Liver (tissue), 8 donors: ENCODE measurements at regions not wholly inside any gene's neighbourhood (a gene's known extent, or its start where the extent isn't known, plus 50 kb on each side); places are given as distances from the start of the nearest gene placed in this dataset.

Experiments used
- DNase-seq: peaks from one replicate; pipeline ENCODE4 v3.0.0-alpha.2; 2017; ENCODE audit warnings: low spot score
- H3K27ac ChIP-seq, 2 donors: one replicate each; pipeline ENCODE4 v1.7.0; 2013; ENCODE audit warnings: inconsistent platforms in 2 of 2, low read length in 2 of 2, control low read depth in 1 of 2, low read depth in 1 of 2, mild to moderate bottlenecking in 1 of 2
- H3K27me3 ChIP-seq, 4 donors: one replicate each; pipeline versions ENCODE4 v1.6.1 to v1.7.0; 2013; ENCODE audit warnings: low read length in 3 of 4, inconsistent platforms in 1 of 4, mild to moderate bottlenecking in 1 of 4, moderate library complexity in 1 of 4; ENCODE audit not compliant: control insufficient read depth in 4 of 4, insufficient read depth in 4 of 4
- H3K36me3 ChIP-seq, 4 donors: one replicate each; pipeline versions ENCODE4 v1.6.1 to v1.7.0; 2013; ENCODE audit warnings: low read length in 3 of 4, mild to moderate bottlenecking in 3 of 4, low read depth in 1 of 4, moderate library complexity in 1 of 4; ENCODE audit not compliant: control insufficient read depth in 4 of 4, insufficient read depth in 3 of 4
- H3K4me1 ChIP-seq, 4 donors: one replicate each; pipeline versions ENCODE4 v1.6.1 to v1.7.0; 2013; ENCODE audit warnings: low read length in 3 of 4, mild to moderate bottlenecking in 3 of 4, moderate library complexity in 1 of 4; ENCODE audit not compliant: control insufficient read depth in 4 of 4, insufficient read depth in 4 of 4
- H3K4me3 ChIP-seq, 3 donors: one replicate each; pipeline versions ENCODE4 v1.6.1 to v1.7.0; 2013; ENCODE audit warnings: low read length in 3 of 3, control low read depth in 1 of 3, low read depth in 1 of 3, mild to moderate bottlenecking in 1 of 3
- H3K9ac ChIP-seq, 2 donors: one replicate each; pipeline ENCODE4 v1.7.0; 2013; ENCODE audit warnings: low read length in 2 of 2, mild to moderate bottlenecking in 2 of 2, moderate library complexity in 2 of 2, control low read depth in 1 of 2, low read depth in 1 of 2
- H3K9me3 ChIP-seq, 4 donors: one replicate each; pipeline versions ENCODE4 v1.6.1 to v1.7.0; 2013; ENCODE audit warnings: low read length in 3 of 4; ENCODE audit not compliant: control insufficient read depth in 4 of 4
- FOXA1 ChIP-seq: IDR thresholded peaks from 2 replicates; pipeline ENCODE4 v1.6.1; 2016; ENCODE audit warnings: antibody characterized with exemption
- FOXA2 ChIP-seq: IDR thresholded peaks from 2 replicates; pipeline ENCODE4 v1.6.1; 2016; ENCODE audit warnings: antibody characterized with exemption
- HNF4A ChIP-seq, 2 donors: conservative IDR thresholded peaks; 2 replicates each; pipeline ENCODE4 v1.6.1; 2016; ENCODE audit warnings: antibody characterized with exemption in 2 of 2, mild to moderate bottlenecking in 2 of 2
- TAF1 ChIP-seq: conservative IDR thresholded peaks from 2 replicates; pipeline ENCODE4 v1.6.1; 2016; ENCODE audit warnings: antibody characterized with exemption, mild to moderate bottlenecking
- WGBS: extraction: QIAGEN DNeasy Blood & Tissue Kit; methylation state at CpG from one replicate; pipeline ENCODE4 v1.1.7; 2013; 5-methylcytosine and 5-hydroxymethylcytosine counted together
- TF ChIP-seq, protein P1 (sequence below): fragments of 150-350 bp; IDR thresholded peaks from 2 replicates; pipeline ENCODE4 v1.5.1; 2017; ENCODE audit warnings: improper control_type of control experiment, low read depth, low read length; ENCODE audit not compliant: missing input control
- TF ChIP-seq, protein P2 (sequence below): IDR thresholded peaks from 2 replicates; pipeline ENCODE4 v1.6.1; 2016; ENCODE audit warnings: antibody characterized with exemption
- TF ChIP-seq, protein P3 (sequence below): IDR thresholded peaks from 2 replicates; pipeline ENCODE4 v1.6.1; 2016; ENCODE audit warnings: antibody characterized with exemption
- TF ChIP-seq, protein P4 (sequence below): IDR thresholded peaks from 2 replicates; pipeline ENCODE4 v1.6.1; 2016; ENCODE audit warnings: antibody characterized with exemption, mild to moderate bottlenecking
- donor health status: healthy.
- donor health status: healthy.
- donor health status: healthy.
- donor health status: healthy.
- donor health status: healthy.

DNA sequence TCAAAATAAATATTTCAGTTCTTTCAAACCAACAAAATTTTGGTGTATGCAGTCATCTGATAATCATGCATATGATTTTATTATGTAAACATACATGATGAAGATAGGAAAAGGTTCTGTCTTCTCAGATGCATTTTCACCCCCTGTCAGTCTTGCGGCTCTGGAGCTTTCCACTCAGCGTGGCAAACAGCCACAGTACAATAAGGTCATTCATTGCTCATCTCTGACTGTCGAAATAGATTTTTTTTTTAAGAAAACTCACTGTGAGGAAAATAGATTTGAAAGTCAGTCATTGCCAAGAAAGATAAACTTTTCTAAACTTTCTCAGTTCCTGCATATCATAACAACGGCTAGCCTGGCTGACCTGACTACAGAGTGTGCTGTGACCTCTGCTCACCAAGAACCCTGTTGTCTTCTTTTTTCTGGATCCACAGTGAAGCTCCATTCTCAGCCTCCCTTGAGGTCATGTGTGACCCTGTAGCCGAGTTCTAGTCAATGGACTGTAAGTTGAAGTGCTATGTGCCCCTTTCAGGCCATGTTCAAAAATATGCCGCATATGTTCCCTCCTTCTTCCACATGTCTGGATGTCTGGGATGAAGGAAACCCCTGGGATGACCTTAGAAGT lies 519.6 kb downstream of the KLF5 start:
- no peaks in the 10 kb centered on the region for H3K27me3 ChIP-seq
- no peaks in the 10 kb centered on the region for H3K36me3 ChIP-seq
- no peak for DNase-seq
- H3K27ac ChIP-seq = no peak overlapping the region
- H3K9me3 ChIP-seq = no peaks in the 10 kb centered on the region
- 62% methylated on average over 6 of the region's 6 CpGs for WGBS
- no peak overlapping the region for H3K4me3 ChIP-seq
- no peak overlapping the region for H3K9ac ChIP-seq
- TF ChIP-seq, protein P1, sequence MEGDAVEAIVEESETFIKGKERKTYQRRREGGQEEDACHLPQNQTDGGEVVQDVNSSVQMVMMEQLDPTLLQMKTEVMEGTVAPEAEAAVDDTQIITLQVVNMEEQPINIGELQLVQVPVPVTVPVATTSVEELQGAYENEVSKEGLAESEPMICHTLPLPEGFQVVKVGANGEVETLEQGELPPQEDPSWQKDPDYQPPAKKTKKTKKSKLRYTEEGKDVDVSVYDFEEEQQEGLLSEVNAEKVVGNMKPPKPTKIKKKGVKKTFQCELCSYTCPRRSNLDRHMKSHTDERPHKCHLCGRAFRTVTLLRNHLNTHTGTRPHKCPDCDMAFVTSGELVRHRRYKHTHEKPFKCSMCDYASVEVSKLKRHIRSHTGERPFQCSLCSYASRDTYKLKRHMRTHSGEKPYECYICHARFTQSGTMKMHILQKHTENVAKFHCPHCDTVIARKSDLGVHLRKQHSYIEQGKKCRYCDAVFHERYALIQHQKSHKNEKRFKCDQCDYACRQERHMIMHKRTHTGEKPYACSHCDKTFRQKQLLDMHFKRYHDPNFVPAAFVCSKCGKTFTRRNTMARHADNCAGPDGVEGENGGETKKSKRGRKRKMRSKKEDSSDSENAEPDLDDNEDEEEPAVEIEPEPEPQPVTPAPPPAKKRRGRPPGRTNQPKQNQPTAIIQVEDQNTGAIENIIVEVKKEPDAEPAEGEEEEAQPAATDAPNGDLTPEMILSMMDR = no peak
- TF ChIP-seq TAF1 = no peak
- TF ChIP-seq, protein P2, sequence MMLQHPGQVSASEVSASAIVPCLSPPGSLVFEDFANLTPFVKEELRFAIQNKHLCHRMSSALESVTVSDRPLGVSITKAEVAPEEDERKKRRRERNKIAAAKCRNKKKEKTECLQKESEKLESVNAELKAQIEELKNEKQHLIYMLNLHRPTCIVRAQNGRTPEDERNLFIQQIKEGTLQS = no peak
- TF ChIP-seq, protein P3, sequence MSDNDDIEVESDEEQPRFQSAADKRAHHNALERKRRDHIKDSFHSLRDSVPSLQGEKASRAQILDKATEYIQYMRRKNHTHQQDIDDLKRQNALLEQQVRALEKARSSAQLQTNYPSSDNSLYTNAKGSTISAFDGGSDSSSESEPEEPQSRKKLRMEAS = no peak
- H3K4me1 ChIP-seq = no peaks in the 10 kb centered on the region

DNA sequence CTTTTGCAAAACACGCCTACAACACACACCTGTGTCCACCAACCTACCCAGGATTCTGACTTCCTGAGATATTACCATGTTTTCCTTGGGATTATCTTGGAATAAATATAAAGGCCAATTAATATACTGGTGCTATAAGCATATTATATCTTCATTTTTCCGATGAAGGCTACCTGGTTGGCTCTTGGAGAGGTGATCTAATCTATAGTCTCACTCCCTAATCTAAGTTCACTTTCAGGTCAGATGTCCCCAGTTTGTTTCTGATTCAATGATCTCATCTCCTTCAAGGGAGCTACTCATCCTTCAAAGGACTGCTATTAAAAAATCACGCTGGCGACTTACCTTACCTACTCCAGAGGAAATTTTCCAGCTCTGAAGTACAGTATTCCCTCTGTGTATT lies 517.5 kb downstream of the KLF5 start:
- no peak overlapping the region for H3K27ac ChIP-seq
- H3K9ac ChIP-seq = no peak overlapping the region
- no peaks in the 10 kb centered on the region for H3K4me1 ChIP-seq
- no peak overlapping the region for H3K4me3 ChIP-seq
- 91% methylated on average over 4 of the region's 4 CpGs for WGBS
- no peak for DNase-seq
- TF ChIP-seq FOXA2 (no peak), FOXA1 (no peak), HNF4A (conservative IDR thresholded peaks at IDR 0.05) (no peak)
- TF ChIP-seq, protein P3 = no peak
- TF ChIP-seq, protein P1 = no peak
- TF ChIP-seq, protein P4, sequence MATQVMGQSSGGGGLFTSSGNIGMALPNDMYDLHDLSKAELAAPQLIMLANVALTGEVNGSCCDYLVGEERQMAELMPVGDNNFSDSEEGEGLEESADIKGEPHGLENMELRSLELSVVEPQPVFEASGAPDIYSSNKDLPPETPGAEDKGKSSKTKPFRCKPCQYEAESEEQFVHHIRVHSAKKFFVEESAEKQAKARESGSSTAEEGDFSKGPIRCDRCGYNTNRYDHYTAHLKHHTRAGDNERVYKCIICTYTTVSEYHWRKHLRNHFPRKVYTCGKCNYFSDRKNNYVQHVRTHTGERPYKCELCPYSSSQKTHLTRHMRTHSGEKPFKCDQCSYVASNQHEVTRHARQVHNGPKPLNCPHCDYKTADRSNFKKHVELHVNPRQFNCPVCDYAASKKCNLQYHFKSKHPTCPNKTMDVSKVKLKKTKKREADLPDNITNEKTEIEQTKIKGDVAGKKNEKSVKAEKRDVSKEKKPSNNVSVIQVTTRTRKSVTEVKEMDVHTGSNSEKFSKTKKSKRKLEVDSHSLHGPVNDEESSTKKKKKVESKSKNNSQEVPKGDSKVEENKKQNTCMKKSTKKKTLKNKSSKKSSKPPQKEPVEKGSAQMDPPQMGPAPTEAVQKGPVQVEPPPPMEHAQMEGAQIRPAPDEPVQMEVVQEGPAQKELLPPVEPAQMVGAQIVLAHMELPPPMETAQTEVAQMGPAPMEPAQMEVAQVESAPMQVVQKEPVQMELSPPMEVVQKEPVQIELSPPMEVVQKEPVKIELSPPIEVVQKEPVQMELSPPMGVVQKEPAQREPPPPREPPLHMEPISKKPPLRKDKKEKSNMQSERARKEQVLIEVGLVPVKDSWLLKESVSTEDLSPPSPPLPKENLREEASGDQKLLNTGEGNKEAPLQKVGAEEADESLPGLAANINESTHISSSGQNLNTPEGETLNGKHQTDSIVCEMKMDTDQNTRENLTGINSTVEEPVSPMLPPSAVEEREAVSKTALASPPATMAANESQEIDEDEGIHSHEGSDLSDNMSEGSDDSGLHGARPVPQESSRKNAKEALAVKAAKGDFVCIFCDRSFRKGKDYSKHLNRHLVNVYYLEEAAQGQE = no peak
- H3K9me3 ChIP-seq = no peaks in the 10 kb centered on the region
- H3K27me3 ChIP-seq = no peaks in the 10 kb centered on the region
- H3K36me3 ChIP-seq = no peaks in the 10 kb centered on the region
